Suprapubic skin (tissue), 3 donors: ENCODE measurements at regions not wholly inside any gene's neighbourhood (a gene's known extent, or its start where the extent isn't known, plus 50 kb on each side); places are given as distances from the start of the nearest gene placed in this dataset.

Experiments used
- POLR2AphosphoS5 ChIP-seq, 3 donors: sonication (generic); formaldehyde crosslinking; IDR thresholded peaks; one replicate each; pipeline ENCODE4 v1.6.1; 2017; ENCODE audit warnings: antibody characterized with exemption in 3 of 3
- TF ChIP-seq, protein P1 (sequence below), 2 donors: fragments of 200-600 bp in 1 of 2; fragments of 450-650 bp in 1 of 2; sonication (generic) in 1 of 2; IDR thresholded peaks; one replicate each; pipeline ENCODE4 v1.5.1; 2016 to 2019; ENCODE audit warnings: antibody characterized with exemption in 2 of 2, mild to moderate bottlenecking in 1 of 2, moderate library complexity in 1 of 2

DNA sequence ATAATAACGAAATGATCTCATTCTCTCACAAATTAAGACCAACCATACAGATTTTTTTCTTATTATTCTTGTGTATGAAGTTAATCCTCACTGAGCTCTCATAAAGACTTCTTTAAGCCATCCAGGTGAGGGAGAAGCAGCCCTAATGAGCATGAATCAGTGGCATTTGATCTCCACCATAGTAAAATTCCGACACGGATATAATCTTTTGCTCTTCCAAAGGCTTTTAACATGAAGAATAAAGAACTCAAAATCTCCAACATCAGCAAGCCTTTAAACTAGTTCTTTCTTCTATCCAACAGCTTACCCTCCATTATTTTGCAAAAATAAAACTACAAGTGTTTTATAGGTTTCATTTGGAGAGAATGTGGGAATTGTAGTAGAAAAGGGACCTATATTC is 714.7 kb upstream of the NEGR1 start:
- TF ChIP-seq, protein P1, sequence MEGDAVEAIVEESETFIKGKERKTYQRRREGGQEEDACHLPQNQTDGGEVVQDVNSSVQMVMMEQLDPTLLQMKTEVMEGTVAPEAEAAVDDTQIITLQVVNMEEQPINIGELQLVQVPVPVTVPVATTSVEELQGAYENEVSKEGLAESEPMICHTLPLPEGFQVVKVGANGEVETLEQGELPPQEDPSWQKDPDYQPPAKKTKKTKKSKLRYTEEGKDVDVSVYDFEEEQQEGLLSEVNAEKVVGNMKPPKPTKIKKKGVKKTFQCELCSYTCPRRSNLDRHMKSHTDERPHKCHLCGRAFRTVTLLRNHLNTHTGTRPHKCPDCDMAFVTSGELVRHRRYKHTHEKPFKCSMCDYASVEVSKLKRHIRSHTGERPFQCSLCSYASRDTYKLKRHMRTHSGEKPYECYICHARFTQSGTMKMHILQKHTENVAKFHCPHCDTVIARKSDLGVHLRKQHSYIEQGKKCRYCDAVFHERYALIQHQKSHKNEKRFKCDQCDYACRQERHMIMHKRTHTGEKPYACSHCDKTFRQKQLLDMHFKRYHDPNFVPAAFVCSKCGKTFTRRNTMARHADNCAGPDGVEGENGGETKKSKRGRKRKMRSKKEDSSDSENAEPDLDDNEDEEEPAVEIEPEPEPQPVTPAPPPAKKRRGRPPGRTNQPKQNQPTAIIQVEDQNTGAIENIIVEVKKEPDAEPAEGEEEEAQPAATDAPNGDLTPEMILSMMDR (IDR thresholded peaks at IDR 0.05): no peak
- TF ChIP-seq POLR2AphosphoS5 (IDR thresholded peaks at IDR 0.05): no peak
